Liver (tissue), 3 donors: ENCODE measurements at regions not wholly inside any gene's neighbourhood (a gene's known extent, or its start where the extent isn't known, plus 50 kb on each side); places are given as distances from the start of the nearest gene placed in this dataset.

Experiments
- ATF3 ChIP-seq: IDR thresholded peaks from 2 replicates; pipeline ENCODE4 v1.6.1; 2016; ENCODE audit warnings: antibody characterized with exemption
- CTCF ChIP-seq: fragments of 150-350 bp; IDR thresholded peaks from 2 replicates; pipeline ENCODE4 v1.5.1; 2017; ENCODE audit warnings: improper control_type of control experiment, low read depth, low read length; ENCODE audit not compliant: missing input control
- EGR1 ChIP-seq, 2 donors: IDR thresholded peaks; 2 replicates each; pipeline ENCODE4 v1.6.1; 2016 to 2018; ENCODE audit warnings: antibody characterized with exemption in 2 of 2, low read depth in 2 of 2
- FOXA1 ChIP-seq: IDR thresholded peaks from 2 replicates; pipeline ENCODE4 v1.6.1; 2016; ENCODE audit warnings: antibody characterized with exemption
- GABPA ChIP-seq, 2 donors: IDR thresholded peaks in 1 of 2; conservative IDR thresholded peaks in 1 of 2; 2 replicates each; pipeline ENCODE4 v1.6.1; 2016; ENCODE audit warnings: antibody characterized with exemption in 2 of 2, mild to moderate bottlenecking in 1 of 2, moderate library complexity in 1 of 2
- HNF4A ChIP-seq, 2 donors: conservative IDR thresholded peaks; 2 replicates each; pipeline ENCODE4 v1.6.1; 2016; ENCODE audit warnings: antibody characterized with exemption in 2 of 2, mild to moderate bottlenecking in 2 of 2
- JUND ChIP-seq, 2 donors: IDR thresholded peaks; 2 replicates each; pipeline ENCODE4 v1.6.1; 2016; ENCODE audit warnings: antibody characterized with exemption in 2 of 2
- MAX ChIP-seq: IDR thresholded peaks from 2 replicates; pipeline ENCODE4 v1.6.1; 2016; ENCODE audit warnings: antibody characterized with exemption
- RAD21 ChIP-seq, 2 donors: IDR thresholded peaks; 2 replicates each; pipeline ENCODE4 v1.6.1; 2016; ENCODE audit warnings: antibody characterized with exemption in 2 of 2, mild to moderate bottlenecking in 2 of 2
- REST ChIP-seq: IDR thresholded peaks from 2 replicates; pipeline ENCODE4 v1.6.1; 2016; ENCODE audit warnings: antibody characterized with exemption, mild to moderate bottlenecking
- SP1 ChIP-seq: IDR thresholded peaks from 2 replicates; pipeline ENCODE4 v1.6.1; 2018; ENCODE audit warnings: antibody characterized with exemption, mild to moderate bottlenecking
- TAF1 ChIP-seq: conservative IDR thresholded peaks from 2 replicates; pipeline ENCODE4 v1.6.1; 2016; ENCODE audit warnings: antibody characterized with exemption, mild to moderate bottlenecking
- YY1 ChIP-seq: IDR thresholded peaks from 2 replicates; pipeline ENCODE4 v1.6.1; 2016; ENCODE audit warnings: antibody characterized with exemption, mild to moderate bottlenecking
- ZBTB33 ChIP-seq: IDR thresholded peaks from 2 replicates; pipeline ENCODE4 v1.6.1; 2016; ENCODE audit warnings: antibody characterized with exemption
- donor health status: healthy.
- donor health status: healthy.

- no peak for TF ChIP-seq CTCF
- TF ChIP-seq TAF1: no peak
- no peak for TF ChIP-seq SP1
- no peak for TF ChIP-seq ATF3
- TF ChIP-seq YY1: no peak
- no peak for TF ChIP-seq JUND (IDR thresholded peaks at IDR 0.05)
- TF ChIP-seq RAD21 (IDR thresholded peaks at IDR 0.05): no peak
- no peak for TF ChIP-seq GABPA (IDR thresholded peaks at IDR 0.05 in 1 of 2, conservative IDR thresholded peaks at IDR 0.05 in 1 of 2)
- no peak for TF ChIP-seq ZBTB33
- no peak for TF ChIP-seq HNF4A (conservative IDR thresholded peaks at IDR 0.05)
- no peak for TF ChIP-seq MAX
- no peak for TF ChIP-seq EGR1 (IDR thresholded peaks at IDR 0.05; ENCODE audit: low read depth in 2 of 2)
- TF ChIP-seq REST: no peak
- no peak for TF ChIP-seq FOXA1
Observed at GRCh38 chr11:11021563-11021962, 163.7 kb upstream of the ZBED5 start.
